ENCODE measurements at regions not wholly inside any gene's neighbourhood (a gene's known extent, or its start where the extent isn't known, plus 50 kb on each side); places are given as distances from the start of the nearest gene placed in this dataset.
"Not testable (repeated sequence)": the region's sequence is repeated elsewhere in the genome, so short reads cannot be mapped to it uniquely, and the experiment has no call there.

- Mint-ChIP-seq H3K27me3 (ENCODE audit: low read depth) (peaks cover 17% of the 10 kb centered on the region), H3K4me3 (no peak overlapping the region), H3K36me3 (ENCODE audit: low read depth) (no peaks in the 10 kb centered on the region), H3K27ac (no peak overlapping the region), H3K4me1 (peaks cover 32% of the 10 kb centered on the region), H3K9me3 (no peaks in the 10 kb centered on the region)
- TF ChIP-seq CTCF (IDR thresholded peaks at IDR 0.05; ENCODE audit: unreplicated experiment in 3 of 3): no peak
Measured at GRCh38 chr12:131226345-131227265, 272.9 kb downstream of the ADGRD1 start.

GRCh38 chr12:131227641-131228040 lies 273.9 kb downstream of the ADGRD1 start:
- H3K4me1 Mint-ChIP-seq: peaks cover 31% of the 10 kb centered on the region
- not testable (repeated sequence) for H3K4me3 Mint-ChIP-seq; H3K9me3 Mint-ChIP-seq; H3K36me3 Mint-ChIP-seq (ENCODE audit: low read depth); H3K27ac Mint-ChIP-seq
- peaks cover 17% of the 10 kb centered on the region for H3K27me3 Mint-ChIP-seq (ENCODE audit: low read depth)

GRCh38 chr12:131229079-131229425 lies 275.3 kb downstream of the ADGRD1 start:
- H3K4me1 Mint-ChIP-seq: peaks cover 25% of the 10 kb centered on the region

GRCh38 chr12:131229426-131230339 lies 276.0 kb downstream of the ADGRD1 start:
- Mint-ChIP-seq H3K9me3 (no peaks in the 10 kb centered on the region), H3K27ac (peak overlapping the region in 2 of 3 experiments; percentile 0 to 32), H3K27me3 (ENCODE audit: low read depth) (peaks cover 24% of the 10 kb centered on the region), H3K4me3 (peak overlapping the region in 1 of 3 experiments; percentile 52), H3K36me3 (ENCODE audit: low read depth) (no peaks in the 10 kb centered on the region), H3K4me1 (peaks cover 25% of the 10 kb centered on the region)
- no peak for TF ChIP-seq CTCF (IDR thresholded peaks at IDR 0.05; ENCODE audit: unreplicated experiment in 3 of 3)

More at GRCh38 chr12:131229079-131229425, 275.3 kb downstream of the ADGRD1 start:
- H3K4me3 Mint-ChIP-seq: peak overlapping the region in 1 of 3 experiments; percentile 12
- peaks cover 19% of the 10 kb centered on the region for H3K27me3 Mint-ChIP-seq (ENCODE audit: low read depth)
- H3K36me3 Mint-ChIP-seq (ENCODE audit: low read depth); H3K9me3 Mint-ChIP-seq: not testable (repeated sequence)
- H3K27ac Mint-ChIP-seq: peak overlapping the region; percentile 27 to 89 (median 83)

GRCh38 chr12:131230340-131231031 lies 276.8 kb downstream of the ADGRD1 start:
- Mint-ChIP-seq H3K27me3 (ENCODE audit: low read depth) (peaks cover 24% of the 10 kb centered on the region), H3K4me1 (peaks cover 25% of the 10 kb centered on the region), H3K27ac (no peak overlapping the region), H3K9me3 (no peaks in the 10 kb centered on the region), H3K36me3 (ENCODE audit: low read depth) (no peaks in the 10 kb centered on the region), H3K4me3 (no peak overlapping the region)
- TF ChIP-seq CTCF (IDR thresholded peaks at IDR 0.05; ENCODE audit: unreplicated experiment in 3 of 3): no peak

GRCh38 chr12:131231032-131231980 lies 277.6 kb downstream of the ADGRD1 start:
- H3K4me3 Mint-ChIP-seq: no peak overlapping the region
- H3K4me1 Mint-ChIP-seq: peaks cover 25% of the 10 kb centered on the region
- TF ChIP-seq CTCF (IDR thresholded peaks at IDR 0.05; ENCODE audit: unreplicated experiment in 3 of 3): no peak
- H3K36me3 Mint-ChIP-seq (ENCODE audit: low read depth): no peaks in the 10 kb centered on the region
- H3K27me3 Mint-ChIP-seq (ENCODE audit: low read depth): peaks cover 29% of the 10 kb centered on the region
- no peaks in the 10 kb centered on the region for H3K9me3 Mint-ChIP-seq
- H3K27ac Mint-ChIP-seq: no peak overlapping the region
